NCI-H1930 (cell line): ENCODE measurements at regions not wholly inside any gene's neighbourhood (a gene's known extent, or its start where the extent isn't known, plus 50 kb on each side); places are given as distances from the start of the nearest gene placed in this dataset.

ENCODE experiments used
- DNase-seq, 2 experiments: peaks; one replicate each; lab custom pipeline; 2025; lab: John Stamatoyannopoulos, UW

- no peak for DNase-seq
These were observed 361.0 kb upstream of the ANO3 start for GRCh38 chr11:25970726-25971508.

GRCh38 chr11:25980091-25980490 lies 351.8 kb upstream of the ANO3 start:
- no peak for DNase-seq

- peak; percentile 9 to 44 for DNase-seq
These were observed 349.9 kb upstream of the ANO3 start for GRCh38 chr11:25981998-25982397.

GRCh38 chr11:25983280-25983679 lies 348.6 kb upstream of the ANO3 start:
- no peak for DNase-seq

GRCh38 chr11:25988178-25988577 lies 343.8 kb upstream of the ANO3 start:
- no peak for DNase-seq

GRCh38 chr11:25990406-25990805 lies 341.5 kb upstream of the ANO3 start:
- DNase-seq: no peak

- DNase-seq: no peak
These were observed 340.5 kb upstream of the ANO3 start for GRCh38 chr11:25991476-25991875.

- no peak for DNase-seq
These were observed 339.6 kb upstream of the ANO3 start for GRCh38 chr11:25992294-25992693.

- DNase-seq: no peak
These were observed 338.9 kb upstream of the ANO3 start for GRCh38 chr11:25993016-25993415.

GRCh38 chr11:26011474-26011873 lies 320.5 kb upstream of the ANO3 start:
- no peak for DNase-seq

- no peak for DNase-seq
These were observed 317.3 kb upstream of the ANO3 start for GRCh38 chr11:26014456-26015115.

GRCh38 chr11:26017322-26017860 lies 314.5 kb upstream of the ANO3 start:
- DNase-seq: no peak

GRCh38 chr11:26017903-26018302 lies 314.0 kb upstream of the ANO3 start:
- DNase-seq: no peak

GRCh38 chr11:26018336-26018735 lies 313.6 kb upstream of the ANO3 start:
- no peak for DNase-seq

GRCh38 chr11:26019386-26019785 lies 312.5 kb upstream of the ANO3 start:
- no peak for DNase-seq

GRCh38 chr11:26021017-26021416 lies 310.9 kb upstream of the ANO3 start:
- no peak for DNase-seq

GRCh38 chr11:26023057-26023456 lies 308.9 kb upstream of the ANO3 start:
- DNase-seq: no peak

GRCh38 chr11:26025676-26026075 lies 306.3 kb upstream of the ANO3 start:
- no peak for DNase-seq

- DNase-seq: no peak
These were observed 305.9 kb upstream of the ANO3 start for GRCh38 chr11:26026078-26026477.

GRCh38 chr11:26027887-26028286 lies 304.0 kb upstream of the ANO3 start:
- DNase-seq: no peak

- DNase-seq: no peak
These were observed 303.5 kb upstream of the ANO3 start for GRCh38 chr11:26028393-26028911.

GRCh38 chr11:26030399-26030798 lies 301.5 kb upstream of the ANO3 start:
- no peak for DNase-seq

GRCh38 chr11:26032241-26032640 lies 299.7 kb upstream of the ANO3 start:
- no peak for DNase-seq
